ENCODE measurements at regions not wholly inside any gene's neighbourhood (a gene's known extent, or its start where the extent isn't known, plus 50 kb on each side); places are given as distances from the start of the nearest gene placed in this dataset.

DNA sequence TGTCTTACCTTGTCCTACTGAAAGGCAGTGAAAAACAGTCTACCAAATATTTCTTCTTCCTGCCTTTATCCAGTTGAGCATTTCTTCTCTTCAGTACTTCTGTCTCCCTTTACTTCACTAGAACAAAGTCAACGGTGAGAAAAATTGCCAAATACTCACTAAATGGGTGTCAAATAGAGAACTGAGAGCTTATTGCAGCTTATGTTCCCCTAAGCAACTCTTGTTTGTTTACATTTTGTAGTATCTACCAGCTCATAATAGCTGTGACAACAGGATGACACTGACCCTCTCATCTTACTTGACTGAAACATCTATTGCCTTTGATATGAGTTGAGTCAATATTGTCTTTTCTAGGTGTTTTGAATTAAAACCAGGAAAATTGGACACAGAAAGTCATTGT lies 327.9 kb upstream of the SORCS1 start:
- no peaks in the 10 kb centered on the region for H3K36me3 ChIP-seq (ENCODE audit: insufficient read depth, low read length)
- H3K4me1 ChIP-seq (ENCODE audit: insufficient read depth, low read length, poor library complexity, severe bottlenecking), result no peaks in the 10 kb centered on the region
- no peaks in the 10 kb centered on the region for H4K20me1 ChIP-seq (ENCODE audit: insufficient read depth, low read length, poor library complexity, severe bottlenecking)
- H3K9me3 ChIP-seq (ENCODE audit: insufficient read depth, low read depth, low read length), result no peaks in the 10 kb centered on the region
- H3K9me2 ChIP-seq (replicated peaks; ENCODE audit: low read depth, low read length), result no peaks in the 10 kb centered on the region
- H3K79me2 ChIP-seq (ENCODE audit: insufficient read depth, low read length), result no peaks in the 10 kb centered on the region
- H3F3A ChIP-seq (ENCODE audit: low read depth), result no peaks in the 10 kb centered on the region
- TF ChIP-seq, protein P1, sequence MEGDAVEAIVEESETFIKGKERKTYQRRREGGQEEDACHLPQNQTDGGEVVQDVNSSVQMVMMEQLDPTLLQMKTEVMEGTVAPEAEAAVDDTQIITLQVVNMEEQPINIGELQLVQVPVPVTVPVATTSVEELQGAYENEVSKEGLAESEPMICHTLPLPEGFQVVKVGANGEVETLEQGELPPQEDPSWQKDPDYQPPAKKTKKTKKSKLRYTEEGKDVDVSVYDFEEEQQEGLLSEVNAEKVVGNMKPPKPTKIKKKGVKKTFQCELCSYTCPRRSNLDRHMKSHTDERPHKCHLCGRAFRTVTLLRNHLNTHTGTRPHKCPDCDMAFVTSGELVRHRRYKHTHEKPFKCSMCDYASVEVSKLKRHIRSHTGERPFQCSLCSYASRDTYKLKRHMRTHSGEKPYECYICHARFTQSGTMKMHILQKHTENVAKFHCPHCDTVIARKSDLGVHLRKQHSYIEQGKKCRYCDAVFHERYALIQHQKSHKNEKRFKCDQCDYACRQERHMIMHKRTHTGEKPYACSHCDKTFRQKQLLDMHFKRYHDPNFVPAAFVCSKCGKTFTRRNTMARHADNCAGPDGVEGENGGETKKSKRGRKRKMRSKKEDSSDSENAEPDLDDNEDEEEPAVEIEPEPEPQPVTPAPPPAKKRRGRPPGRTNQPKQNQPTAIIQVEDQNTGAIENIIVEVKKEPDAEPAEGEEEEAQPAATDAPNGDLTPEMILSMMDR (conservative IDR thresholded peaks at IDR 0.05; ENCODE audit: low read length), result no peak
- TF ChIP-seq EZH2phosphoT487 (IDR thresholded peaks at IDR 0.05; ENCODE audit: borderline replicate concordance), result no peak
- H2AFZ ChIP-seq (ENCODE audit: low read length), result no peak overlapping the region
- no peak overlapping the region for H3K4me3 ChIP-seq (ENCODE audit: low read length, poor library complexity, severe bottlenecking)
- H3K4me2 ChIP-seq (ENCODE audit: low read depth, low read length, poor library complexity, severe bottlenecking), result no peak overlapping the region
- no peaks in the 10 kb centered on the region for H3K27me3 ChIP-seq (ENCODE audit: insufficient read depth, low read length, poor library complexity, severe bottlenecking)
- H3K9ac ChIP-seq (ENCODE audit: low read depth, low read length, poor library complexity, severe bottlenecking), result no peak overlapping the region

DNA sequence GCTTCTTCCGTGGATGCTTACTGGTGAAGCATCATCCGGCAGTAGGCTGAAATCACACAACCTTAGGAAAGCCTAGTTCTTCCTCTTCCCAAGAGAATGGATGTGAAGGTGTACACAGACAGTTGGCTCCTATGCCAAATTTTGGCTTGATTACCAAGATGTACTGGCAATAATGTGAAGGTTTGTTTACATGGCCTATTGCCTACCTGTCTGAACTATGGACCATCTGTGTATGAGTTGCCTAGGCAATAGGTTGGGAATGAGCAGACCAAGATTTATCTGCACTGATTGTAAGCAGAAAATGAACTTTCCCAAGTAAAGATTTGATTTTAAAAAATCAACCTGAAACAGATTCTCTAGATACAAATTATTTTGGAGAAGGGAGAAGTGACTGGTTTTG lies 325.9 kb upstream of the SORCS1 start:
- Histone ChIP-seq H3K4me1 (ENCODE audit: insufficient read depth, low read length, poor library complexity, severe bottlenecking) (no peaks in the 10 kb centered on the region), H2AFZ (ENCODE audit: low read length) (no peak overlapping the region), H3F3A (ENCODE audit: low read depth) (no peaks in the 10 kb centered on the region), H3K36me3 (ENCODE audit: insufficient read depth, low read length) (no peaks in the 10 kb centered on the region), H4K20me1 (ENCODE audit: insufficient read depth, low read length, poor library complexity, severe bottlenecking) (no peaks in the 10 kb centered on the region), H3K4me2 (ENCODE audit: low read depth, low read length, poor library complexity, severe bottlenecking) (no peak overlapping the region), H3K27me3 (ENCODE audit: insufficient read depth, low read length, poor library complexity, severe bottlenecking) (no peaks in the 10 kb centered on the region), H3K79me2 (ENCODE audit: insufficient read depth, low read length) (no peaks in the 10 kb centered on the region), H3K9ac (ENCODE audit: low read depth, low read length, poor library complexity, severe bottlenecking) (no peak overlapping the region), H3K9me3 (ENCODE audit: insufficient read depth, low read depth, low read length) (no peaks in the 10 kb centered on the region), H3K4me3 (ENCODE audit: low read length, poor library complexity, severe bottlenecking) (no peak overlapping the region), H3K9me2 (replicated peaks; ENCODE audit: low read depth, low read length) (no peaks in the 10 kb centered on the region)
- TF ChIP-seq EZH2phosphoT487 (IDR thresholded peaks at IDR 0.05; ENCODE audit: borderline replicate concordance), result no peak
- TF ChIP-seq, protein P1 (conservative IDR thresholded peaks at IDR 0.05; ENCODE audit: low read length), result no peak

DNA sequence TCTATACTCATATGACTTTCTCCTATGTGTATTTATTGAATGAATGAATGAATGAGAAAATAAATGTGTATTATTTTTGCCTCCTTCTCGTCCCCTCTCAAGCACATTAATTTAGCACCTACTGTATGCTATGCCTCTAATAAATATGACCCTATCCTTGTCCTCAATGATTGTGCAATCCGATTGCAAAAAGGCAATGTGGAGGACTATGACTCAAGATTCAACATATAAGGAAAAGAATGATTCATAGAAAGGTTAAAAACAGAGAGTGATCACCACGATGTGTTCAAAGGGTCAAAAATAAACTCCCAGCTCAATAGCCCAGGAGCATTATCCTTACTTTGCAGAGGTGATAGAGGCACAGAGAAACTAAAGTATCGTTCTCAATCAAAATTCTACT lies 322.8 kb upstream of the SORCS1 start:
- Histone ChIP-seq H3K4me2 (ENCODE audit: low read depth, low read length, poor library complexity, severe bottlenecking) (no peak overlapping the region), H3K9me2 (replicated peaks; ENCODE audit: low read depth, low read length) (no peaks in the 10 kb centered on the region), H3K4me1 (ENCODE audit: insufficient read depth, low read length, poor library complexity, severe bottlenecking) (no peaks in the 10 kb centered on the region), H3K79me2 (ENCODE audit: insufficient read depth, low read length) (no peaks in the 10 kb centered on the region), H3K27me3 (ENCODE audit: insufficient read depth, low read length, poor library complexity, severe bottlenecking) (no peaks in the 10 kb centered on the region), H4K20me1 (ENCODE audit: insufficient read depth, low read length, poor library complexity, severe bottlenecking) (no peaks in the 10 kb centered on the region), H3K9ac (ENCODE audit: low read depth, low read length, poor library complexity, severe bottlenecking) (no peak overlapping the region), H2AFZ (ENCODE audit: low read length) (no peak overlapping the region), H3F3A (ENCODE audit: low read depth) (no peaks in the 10 kb centered on the region), H3K4me3 (ENCODE audit: low read length, poor library complexity, severe bottlenecking) (no peak overlapping the region), H3K9me3 (ENCODE audit: insufficient read depth, low read depth, low read length) (no peaks in the 10 kb centered on the region), H3K36me3 (ENCODE audit: insufficient read depth, low read length) (no peaks in the 10 kb centered on the region)
- TF ChIP-seq, protein P1 (conservative IDR thresholded peaks at IDR 0.05; ENCODE audit: low read length), result no peak
- no peak for TF ChIP-seq EZH2phosphoT487 (IDR thresholded peaks at IDR 0.05; ENCODE audit: borderline replicate concordance)

Data from Loucy (cell line).